Immature natural killer cell (primary cell): ENCODE measurements at regions not wholly inside any gene's neighbourhood (a gene's known extent, or its start where the extent isn't known, plus 50 kb on each side); places are given as distances from the start of the nearest gene placed in this dataset.

Source experiments
- DNase-seq, 3 donors: peaks; one replicate each; pipeline ENCODE4 v3.0.0; 2022; ENCODE audit warnings: mixed read lengths in 1 of 3
- H3K27ac Mint-ChIP-seq, 6 donors: one replicate each; pipeline ENCODE4 v1.8.0; 2020; ENCODE audit warnings: mixed read lengths in 6 of 6, mild to moderate bottlenecking in 5 of 6, inconsistent platforms in 4 of 6, moderate library complexity in 3 of 6
- H3K27me3 Mint-ChIP-seq, 3 donors: one replicate each; pipeline ENCODE4 v1.8.0; 2020 to 2021; ENCODE audit warnings: low read depth in 3 of 3, mild to moderate bottlenecking in 3 of 3, mixed read lengths in 3 of 3, moderate library complexity in 3 of 3, inconsistent platforms in 1 of 3
- H3K36me3 Mint-ChIP-seq, 3 donors: one replicate each; pipeline ENCODE4 v1.8.0; 2020; ENCODE audit warnings: mixed read lengths in 3 of 3, inconsistent platforms in 2 of 3, mild to moderate bottlenecking in 2 of 3
- H3K4me1 Mint-ChIP-seq, 2 donors: one replicate each; pipeline ENCODE4 v1.8.0; 2020; ENCODE audit warnings: inconsistent platforms in 2 of 2, mild to moderate bottlenecking in 2 of 2, mixed read lengths in 2 of 2, moderate library complexity in 1 of 2
- H3K4me3 Mint-ChIP-seq, 5 donors: one replicate each; pipeline ENCODE4 v1.8.0; 2020; ENCODE audit warnings: mild to moderate bottlenecking in 5 of 5, mixed read lengths in 5 of 5, inconsistent platforms in 3 of 5, moderate library complexity in 3 of 5
- H3K9me3 Mint-ChIP-seq, 6 donors: one replicate each; pipeline ENCODE4 v1.8.0; 2020; ENCODE audit warnings: mild to moderate bottlenecking in 6 of 6, mixed read lengths in 6 of 6, inconsistent platforms in 4 of 6, moderate library complexity in 3 of 6

GRCh38 chr3:154780263-154780662 is 299.9 kb upstream of the MME start:
- Mint-ChIP-seq H3K27me3 (peaks cover 0 to 2% (median 0%) of the 10 kb centered on the region in 3 donors), H3K4me1 (no peaks in the 10 kb centered on the region), H3K27ac (no peak overlapping the region), H3K9me3 (peaks cover 3 to 16% (median 5%) of the 10 kb centered on the region in 6 donors), H3K36me3 (peaks cover 0 to 3% (median 0%) of the 10 kb centered on the region in 3 donors), H3K4me3 (no peak overlapping the region)
- DNase-seq = no peak

GRCh38 chr3:154779571-154779970 is 300.5 kb upstream of the MME start:
- Mint-ChIP-seq H3K4me3 (no peak overlapping the region), H3K27me3 (peaks cover 0 to 2% (median 0%) of the 10 kb centered on the region in 3 donors), H3K9me3 (peaks cover 3 to 16% (median 5%) of the 10 kb centered on the region in 6 donors), H3K27ac (no peak overlapping the region), H3K4me1 (no peaks in the 10 kb centered on the region), H3K36me3 (peaks cover 0 to 3% (median 0%) of the 10 kb centered on the region in 3 donors)
- no peak for DNase-seq

- no peak overlapping the region for H3K4me3 Mint-ChIP-seq
- peaks cover 0 to 3% (median 0%) of the 10 kb centered on the region in 3 donors for H3K27me3 Mint-ChIP-seq
- no peaks in the 10 kb centered on the region for H3K4me1 Mint-ChIP-seq
- peaks cover 0 to 3% (median 0%) of the 10 kb centered on the region in 3 donors for H3K36me3 Mint-ChIP-seq
- H3K9me3 Mint-ChIP-seq = peaks cover 0 to 12% (median 6%) of the 10 kb centered on the region in 6 donors
- no peak for DNase-seq
- H3K27ac Mint-ChIP-seq = no peak overlapping the region
Observed at GRCh38 chr3:154778057-154778456, 302.1 kb upstream of the MME start.

- no peaks in the 10 kb centered on the region for H3K4me1 Mint-ChIP-seq
- peaks cover 2 to 12% (median 5%) of the 10 kb centered on the region in 6 donors for H3K9me3 Mint-ChIP-seq
- DNase-seq = no peak
- H3K27ac Mint-ChIP-seq = no peak overlapping the region
- no peak overlapping the region for H3K4me3 Mint-ChIP-seq
- H3K36me3 Mint-ChIP-seq = peaks cover 0 to 3% (median 0%) of the 10 kb centered on the region in 3 donors
- H3K27me3 Mint-ChIP-seq = peaks cover 0 to 3% (median 0%) of the 10 kb centered on the region in 3 donors
Observed at GRCh38 chr3:154776549-154777225, 303.4 kb upstream of the MME start.

GRCh38 chr3:154775821-154776548 is 304.1 kb upstream of the MME start:
- Mint-ChIP-seq H3K4me1 (no peaks in the 10 kb centered on the region), H3K36me3 (peaks cover 0 to 3% (median 0%) of the 10 kb centered on the region in 3 donors), H3K9me3 (peaks cover 5 to 12% (median 7%) of the 10 kb centered on the region in 6 donors), H3K4me3 (no peak overlapping the region), H3K27me3 (peaks cover 0 to 3% (median 0%) of the 10 kb centered on the region in 3 donors), H3K27ac (peak overlapping the region in 1 of 6 donors; percentile 3)
- no peak for DNase-seq

- Mint-ChIP-seq H3K27ac (no peak overlapping the region), H3K9me3 (peaks cover 5 to 18% (median 10%) of the 10 kb centered on the region in 6 donors), H3K4me3 (no peak overlapping the region), H3K27me3 (peaks cover 0 to 8% (median 2%) of the 10 kb centered on the region in 3 donors), H3K36me3 (no peaks in the 10 kb centered on the region), H3K4me1 (no peaks in the 10 kb centered on the region)
- no peak for DNase-seq
Observed at GRCh38 chr3:154766765-154767503, 313.2 kb upstream of the MME start.

GRCh38 chr3:154764856-154765640 is 315.1 kb upstream of the MME start:
- DNase-seq = no peak
- Mint-ChIP-seq H3K9me3 (peaks cover 0 to 23% (median 5%) of the 10 kb centered on the region in 6 donors), H3K27me3 (peaks cover 0 to 8% (median 3%) of the 10 kb centered on the region in 3 donors), H3K4me1 (no peaks in the 10 kb centered on the region), H3K27ac (no peak overlapping the region), H3K36me3 (no peaks in the 10 kb centered on the region), H3K4me3 (no peak overlapping the region)

- H3K4me1 Mint-ChIP-seq = no peaks in the 10 kb centered on the region
- H3K27ac Mint-ChIP-seq = no peak overlapping the region
- H3K27me3 Mint-ChIP-seq = peaks cover 0 to 8% (median 3%) of the 10 kb centered on the region in 3 donors
- no peak for DNase-seq
- H3K9me3 Mint-ChIP-seq = peaks cover 0 to 17% (median 4%) of the 10 kb centered on the region in 6 donors
- no peaks in the 10 kb centered on the region for H3K36me3 Mint-ChIP-seq
- no peak overlapping the region for H3K4me3 Mint-ChIP-seq
Observed at GRCh38 chr3:154762486-154762885, 317.6 kb upstream of the MME start.

GRCh38 chr3:154759966-154760365 is 320.2 kb upstream of the MME start:
- peaks cover 0 to 8% (median 3%) of the 10 kb centered on the region in 3 donors for H3K27me3 Mint-ChIP-seq
- no peaks in the 10 kb centered on the region for H3K36me3 Mint-ChIP-seq
- H3K4me1 Mint-ChIP-seq = no peaks in the 10 kb centered on the region
- no peak overlapping the region for H3K4me3 Mint-ChIP-seq
- H3K9me3 Mint-ChIP-seq = peaks cover 0 to 9% (median 3%) of the 10 kb centered on the region in 6 donors
- DNase-seq = no peak
- H3K27ac Mint-ChIP-seq = no peak overlapping the region

- no peak overlapping the region for H3K4me3 Mint-ChIP-seq
- peaks cover 0 to 3% (median 2%) of the 10 kb centered on the region in 3 donors for H3K27me3 Mint-ChIP-seq
- no peak overlapping the region for H3K27ac Mint-ChIP-seq
- DNase-seq = no peak
- H3K9me3 Mint-ChIP-seq = peaks cover 0 to 9% (median 3%) of the 10 kb centered on the region in 6 donors
- no peaks in the 10 kb centered on the region for H3K4me1 Mint-ChIP-seq
- no peaks in the 10 kb centered on the region for H3K36me3 Mint-ChIP-seq
Observed at GRCh38 chr3:154758109-154758868, 321.8 kb upstream of the MME start.

GRCh38 chr3:154753101-154753500 is 323.1 kb upstream of the GPR149 start:
- Mint-ChIP-seq H3K36me3 (no peaks in the 10 kb centered on the region), H3K9me3 (peaks cover 0 to 10% (median 1%) of the 10 kb centered on the region in 6 donors), H3K4me3 (no peak overlapping the region), H3K4me1 (no peaks in the 10 kb centered on the region), H3K27ac (no peak overlapping the region), H3K27me3 (no peaks in the 10 kb centered on the region)
- no peak for DNase-seq

- Mint-ChIP-seq H3K9me3 (peaks cover 0 to 11% (median 2%) of the 10 kb centered on the region in 6 donors), H3K36me3 (no peaks in the 10 kb centered on the region), H3K27ac (no peak overlapping the region), H3K27me3 (no peaks in the 10 kb centered on the region), H3K4me3 (no peak overlapping the region), H3K4me1 (no peaks in the 10 kb centered on the region)
- DNase-seq = no peak
Observed at GRCh38 chr3:154749514-154749913, 319.5 kb upstream of the GPR149 start.
